PC-3 (cell line): ENCODE measurements at regions not wholly inside any gene's neighbourhood (a gene's known extent, or its start where the extent isn't known, plus 50 kb on each side); places are given as distances from the start of the nearest gene placed in this dataset.
A peak's percentile ranks its signal among the peaks of the same experiment; 100 is the strongest.

Experiments used
- ATAC-seq: fragments of 200-7000 bp; cut with Tn5 transposase; 2 replicates; pipeline ENCODE4 v1.9.1; 2020; ENCODE audit warnings: mild to moderate bottlenecking, moderate library complexity
- BruUV-seq: library from RNA; stranded (reverse); fragments of 400-500 nt; replicated peaks from 2 replicates; lab custom pipeline; 2021; lab: Mats Ljungman, UMichigan
- CTCF ChIA-PET: fragments of 300-600 bp; sonication (Branson Sonifier 250); formaldehyde crosslinking; loops from one replicate; lab custom pipeline; 2022; ENCODE audit warnings: antibody characterized with exemption; lab: Charles Lee
- POLR2A ChIA-PET: fragments of 300-600 bp; sonication (Branson Sonifier 250); formaldehyde crosslinking; loops from one replicate; lab custom pipeline; 2022; ENCODE audit warnings: antibody characterized with exemption; ENCODE audit not compliant: unreplicated experiment; lab: Charles Lee
- DNase-seq: peaks from one replicate; pipeline ENCODE4 v3.0.0-alpha.2; 2015
- H2AFZ ChIP-seq: fragments of 300-600 bp; sonication (generic); 2 replicates; pipeline ENCODE4 v1.6.0; 2016; ENCODE audit warnings: antibody characterized with exemption, low read length
- H3F3A ChIP-seq: fragments of 300-600 bp; sonication (generic); one replicate; pipeline ENCODE4 v1.6.0; 2017; ENCODE audit warnings: antibody characterized with exemption, low read length, control low read depth, mild to moderate bottlenecking; ENCODE audit not compliant: unreplicated experiment
- H3K27ac ChIP-seq: fragments of 300-600 bp; sonication (generic); 2 replicates; pipeline ENCODE4 v1.5.1; 2016; ENCODE audit warnings: mild to moderate bottlenecking, low read length
- H3K27me3 ChIP-seq: fragments of 300-600 bp; sonication (generic); 2 replicates; pipeline ENCODE4 v1.6.1; 2016; ENCODE audit warnings: low read length, mixed read lengths
- H3K36me3 ChIP-seq: fragments of 300-600 bp; sonication (generic); 2 replicates; pipeline ENCODE4 v1.6.1; 2016; ENCODE audit warnings: low read depth, mixed run types, low read length, mixed read lengths
- H3K4me1 ChIP-seq: fragments of 300-600 bp; sonication (generic); 2 replicates; pipeline ENCODE4 v1.5.1; 2016; ENCODE audit warnings: low read length; ENCODE audit not compliant: insufficient read depth
- H3K4me2 ChIP-seq: fragments of 300-600 bp; sonication (generic); 2 replicates; pipeline ENCODE4 v1.6.0; 2016; ENCODE audit warnings: low read length
- H3K4me3 ChIP-seq: fragments of 300-600 bp; sonication (generic); 2 replicates; pipeline ENCODE4 v1.5.1; 2016; ENCODE audit warnings: mild to moderate bottlenecking, low read length, mixed read lengths
- H3K79me2 ChIP-seq: fragments of 300-600 bp; sonication (generic); 2 replicates; pipeline ENCODE4 v1.6.1; 2017; ENCODE audit warnings: low read length, mixed read lengths
- H3K9ac ChIP-seq: fragments of 300-600 bp; sonication (generic); 2 replicates; pipeline ENCODE4 v1.6.0; 2016; ENCODE audit warnings: mild to moderate bottlenecking, low read length
- H3K9me2 ChIP-seq: fragments of 300-600 bp; sonication (generic); replicated peaks from 2 replicates; pipeline ENCODE4 v1.6.1; 2016; ENCODE audit warnings: mixed run types, low read length, mixed read lengths
- H3K9me3 ChIP-seq: fragments of 300-600 bp; sonication (generic); 2 replicates; pipeline ENCODE4 v1.6.1; 2016; ENCODE audit warnings: low read length, mixed read lengths
- H4K20me1 ChIP-seq: fragments of 300-600 bp; sonication (generic); 2 replicates; pipeline ENCODE4 v1.6.1; 2016; ENCODE audit warnings: low read length, mixed read lengths
- CTCF ChIP-seq: fragments of 300-600 bp; sonication (generic); conservative IDR thresholded peaks from 2 replicates; pipeline ENCODE4 v1.5.1; 2017; ENCODE audit warnings: antibody characterized with exemption, low read depth, mild to moderate bottlenecking, low read length
- EZH2 ChIP-seq: fragments of 300-600 bp; sonication (generic); IDR thresholded peaks from one replicate; pipeline ENCODE4 v1.6.1; 2017; ENCODE audit warnings: antibody characterized with exemption, mild to moderate bottlenecking, low read length; ENCODE audit not compliant: unreplicated experiment
- EZH2phosphoT487 ChIP-seq: fragments of 300-600 bp; sonication (generic); IDR thresholded peaks from 2 replicates; pipeline ENCODE4 v1.6.1; 2018; ENCODE audit warnings: mild to moderate bottlenecking, antibody characterized with exemption, low read length, borderline replicate concordance
- intact Hi-C: fragments of 100-400 bp; cut with micrococcal nuclease; formaldehyde crosslinking; loops from 2 replicates; pipeline ENCODE4 v1.9.0; 2023

GRCh38 chr2:189234991-189235390 lies 55.4 kb upstream of the COL5A2 start:
- Histone ChIP-seq H3K36me3 (no peaks in the 10 kb centered on the region), H4K20me1 (no peaks in the 10 kb centered on the region), H3K4me3 (no peak overlapping the region), H3K9me3 (no peaks in the 10 kb centered on the region), H2AFZ (no peak overlapping the region), H3K79me2 (no peaks in the 10 kb centered on the region), H3K4me2 (no peak overlapping the region), H3K9me2 (no peaks in the 10 kb centered on the region), H3K4me1 (peaks cover 31% of the 10 kb centered on the region), H3K27me3 (no peaks in the 10 kb centered on the region), H3F3A (no peaks in the 10 kb centered on the region), H3K27ac (no peak overlapping the region), H3K9ac (no peak overlapping the region)
- ChIA-PET CTCF (no interaction called here), POLR2A (no interaction called here)
- intact Hi-C loops = no loop called here
- ATAC-seq = no peak; the same call in 1 of the 2 replicates
- no TSS peak for BruUV-seq
- TF ChIP-seq EZH2 (no peak), CTCF (no peak), EZH2phosphoT487 (no peak)
- no peak for DNase-seq

- POLR2A ChIA-PET = no interaction called here
- intact Hi-C loops = no loop called here
Observed at GRCh38 chr2:189236066-189236465, 56.5 kb upstream of the COL5A2 start.

More at GRCh38 chr2:189236066-189236465, 56.5 kb upstream of the COL5A2 start:
- H3F3A ChIP-seq = no peaks in the 10 kb centered on the region
- no peak overlapping the region for H3K9ac ChIP-seq
- no peak overlapping the region for H3K4me3 ChIP-seq
- H3K4me2 ChIP-seq = no peak overlapping the region
- no peaks in the 10 kb centered on the region for H3K79me2 ChIP-seq
- CTCF ChIA-PET = no interaction called here
- no peaks in the 10 kb centered on the region for H3K27me3 ChIP-seq
- ATAC-seq = peak; percentile 51
- H3K9me3 ChIP-seq = no peaks in the 10 kb centered on the region
- no peaks in the 10 kb centered on the region for H3K36me3 ChIP-seq
- no peak overlapping the region for H2AFZ ChIP-seq
- H3K27ac ChIP-seq = no peak overlapping the region; the same call in 1 of the 2 replicates
- DNase-seq = peak; percentile 54
- BruUV-seq = no TSS peak
- H3K4me1 ChIP-seq = peaks cover 31% of the 10 kb centered on the region
- TF ChIP-seq EZH2 (no peak), CTCF (no peak), EZH2phosphoT487 (no peak)
- H3K9me2 ChIP-seq = no peaks in the 10 kb centered on the region
- no peaks in the 10 kb centered on the region for H4K20me1 ChIP-seq
